UCSD-AML1 (cell line): ENCODE measurements at regions not wholly inside any gene's neighbourhood (a gene's known extent, or its start where the extent isn't known, plus 50 kb on each side); places are given as distances from the start of the nearest gene placed in this dataset.
"Not testable (repeated sequence)": the region's sequence is repeated elsewhere in the genome, so short reads cannot be mapped to it uniquely, and the experiment has no call there.

Source experiments
- DNase-seq: peaks from one replicate; lab custom pipeline; 2025; ENCODE audit not compliant: unreplicated experiment; lab: John Stamatoyannopoulos, UW

DNA sequence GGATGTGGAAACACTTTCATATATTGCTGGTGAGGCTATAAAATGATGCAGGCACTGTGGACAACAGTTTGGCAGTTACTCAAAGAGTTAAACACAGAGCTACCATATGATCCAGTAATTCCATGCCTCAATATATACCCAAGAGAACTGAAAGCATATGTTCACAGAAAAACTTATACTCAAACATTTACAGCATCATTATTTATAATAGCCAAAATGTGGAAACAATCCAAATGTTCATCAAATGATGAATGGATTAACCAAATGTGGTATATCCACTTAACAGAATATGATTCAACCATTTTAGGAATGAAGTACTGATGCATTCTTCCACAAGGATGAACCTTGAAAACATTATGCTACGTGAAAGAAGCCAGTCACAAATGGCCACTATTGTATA lies 603.8 kb downstream of the IQCM start:
- no peak for DNase-seq

DNA sequence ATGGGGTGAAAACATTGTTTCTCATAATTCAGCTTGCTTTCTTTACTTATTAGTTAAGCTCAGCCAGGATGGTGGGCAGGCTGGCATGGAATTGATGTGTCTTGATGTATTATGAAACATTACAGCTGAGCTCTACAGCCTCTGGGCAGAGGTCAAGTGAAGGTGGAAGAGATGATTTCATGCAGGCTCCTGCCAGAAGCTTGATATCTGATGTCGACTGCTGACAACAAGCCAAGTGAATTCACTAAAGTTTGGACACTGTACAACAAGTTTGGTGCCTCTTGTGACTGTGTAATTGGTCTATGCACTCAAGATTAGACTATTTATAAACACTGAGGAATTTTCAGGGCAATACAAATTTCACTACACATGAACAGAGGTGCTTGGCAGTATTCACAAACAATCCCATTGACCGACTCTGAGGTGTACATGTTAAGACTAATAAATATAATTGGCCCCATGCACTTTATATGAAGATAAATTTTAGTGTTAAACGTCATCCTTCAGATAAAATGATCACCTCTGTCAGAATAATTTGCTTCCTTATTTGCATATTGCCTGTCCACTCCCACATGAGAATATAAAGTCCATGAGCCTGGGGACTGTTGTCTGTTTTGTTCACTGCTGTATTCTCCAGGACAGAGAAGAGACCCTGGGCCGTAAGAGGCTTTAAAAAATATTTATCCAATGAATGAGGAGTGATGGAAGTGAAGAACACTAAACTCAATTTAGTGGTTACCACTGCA lies 612.2 kb downstream of the IQCM start:
- DNase-seq = no peak

DNA sequence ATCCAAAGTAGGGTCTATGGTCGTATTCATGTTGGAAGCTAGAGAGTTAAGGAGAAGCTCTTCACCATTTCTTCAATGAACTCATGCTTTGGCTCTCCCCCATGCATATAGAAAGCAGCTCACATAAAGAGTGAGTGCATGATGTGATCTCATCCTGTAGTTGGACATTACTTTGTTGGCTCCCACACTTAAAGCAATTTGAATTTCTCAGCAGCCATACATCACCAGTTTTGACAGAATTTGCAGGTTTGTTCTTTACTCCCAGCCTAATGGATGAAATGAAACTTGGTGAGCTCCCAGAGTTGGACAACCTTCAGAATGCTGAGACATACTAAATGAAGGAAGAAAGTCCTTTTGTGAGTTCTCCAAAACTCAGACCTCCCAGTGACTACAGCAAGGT lies 613.5 kb downstream of the IQCM start:
- DNase-seq = no peak

DNA sequence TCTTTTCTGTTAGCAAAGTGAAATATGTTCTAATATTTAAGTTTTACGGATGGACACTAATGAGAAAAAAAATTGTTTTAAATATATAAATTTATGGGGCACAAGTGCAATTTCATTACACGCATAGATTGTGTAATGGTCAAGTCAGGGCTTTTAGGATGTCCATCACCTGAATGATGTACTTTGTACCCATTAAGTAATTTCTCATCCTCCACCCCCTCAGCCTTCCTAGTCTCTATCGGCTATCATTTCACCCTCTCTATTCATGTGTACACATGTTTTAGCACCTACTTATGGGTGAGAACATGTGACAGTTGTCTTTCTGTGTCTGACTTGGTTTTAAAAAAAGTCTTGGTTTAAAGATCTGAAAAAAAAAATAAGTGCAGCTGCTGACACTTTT lies 616.0 kb downstream of the IQCM start:
- no peak for DNase-seq

DNA sequence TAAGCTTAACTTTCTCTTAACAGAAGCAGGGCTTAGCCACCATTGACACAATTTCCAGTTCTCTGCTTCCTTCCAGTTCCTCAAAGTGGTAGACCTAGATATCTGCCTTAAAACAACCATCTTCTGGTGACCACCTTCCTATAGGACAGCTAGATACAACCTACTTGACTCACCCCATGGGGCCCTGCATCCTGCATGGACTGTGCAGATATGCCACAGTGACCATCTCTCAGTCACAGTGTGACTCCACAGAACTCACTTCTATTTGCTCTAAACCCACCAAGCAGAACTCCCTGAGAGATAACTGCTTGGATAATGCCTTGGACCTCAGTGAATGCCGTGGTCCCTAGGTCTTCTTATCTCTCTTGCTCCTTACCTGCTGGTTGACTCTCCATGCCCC lies 621.6 kb downstream of the IQCM start:
- DNase-seq = no peak

DNA sequence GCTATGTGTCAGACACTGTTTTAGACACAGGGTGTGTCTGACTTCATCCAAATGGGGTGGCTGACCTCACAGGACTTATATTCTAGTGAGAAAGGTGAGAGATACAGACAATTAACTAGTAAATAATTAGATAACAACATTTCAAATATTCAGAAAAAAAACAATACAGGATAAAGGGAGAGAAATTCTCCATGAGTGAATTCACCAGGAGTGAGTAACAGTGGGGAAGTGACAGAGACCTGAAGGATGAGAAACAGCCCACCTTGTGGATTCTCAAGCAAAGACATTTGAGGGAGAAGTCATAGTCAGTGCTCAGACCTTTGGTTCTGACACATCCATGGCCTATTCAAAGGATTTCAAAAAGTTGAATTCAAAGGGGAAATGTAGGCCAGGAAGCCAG lies 627.9 kb downstream of the IQCM start:
- DNase-seq = no peak

DNA sequence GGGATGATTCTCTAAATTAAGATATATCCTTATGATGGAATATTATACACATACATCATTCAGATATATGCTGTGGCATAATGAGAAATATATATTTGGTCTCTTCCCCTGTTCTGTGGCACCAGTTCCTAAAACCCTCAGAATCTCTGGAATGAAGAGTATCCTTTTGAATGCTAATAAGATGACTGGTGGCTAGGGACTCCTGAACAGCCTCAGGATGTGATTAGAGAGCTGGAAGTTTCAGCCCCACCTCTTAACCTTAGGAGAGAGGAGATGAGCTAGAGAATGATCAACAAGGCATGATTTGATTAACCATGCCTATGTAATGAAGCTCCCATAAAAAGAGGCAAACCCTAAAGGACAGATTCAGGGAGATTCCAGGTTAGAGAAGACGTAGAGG lies 632.0 kb downstream of the IQCM start:
- DNase-seq = no peak

DNA sequence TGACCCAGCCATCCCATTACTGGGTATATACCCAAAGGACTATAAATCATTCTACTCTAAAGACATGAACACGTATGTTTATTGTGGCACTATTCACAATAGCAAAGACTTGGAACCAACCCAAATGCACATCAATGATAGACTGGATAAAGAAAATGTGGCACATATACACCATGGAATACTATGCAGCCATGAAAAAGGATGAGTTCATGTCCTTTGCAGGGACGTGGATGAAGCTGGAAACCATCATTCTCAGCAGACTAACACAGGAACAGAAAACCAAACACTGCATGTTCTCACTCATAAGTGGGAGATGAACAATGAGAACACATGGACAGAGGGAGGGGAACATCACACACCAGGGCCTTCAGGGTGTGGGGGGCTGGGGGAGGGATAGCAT lies 634.2 kb downstream of the IQCM start:
- DNase-seq = not testable (repeated sequence)

DNA sequence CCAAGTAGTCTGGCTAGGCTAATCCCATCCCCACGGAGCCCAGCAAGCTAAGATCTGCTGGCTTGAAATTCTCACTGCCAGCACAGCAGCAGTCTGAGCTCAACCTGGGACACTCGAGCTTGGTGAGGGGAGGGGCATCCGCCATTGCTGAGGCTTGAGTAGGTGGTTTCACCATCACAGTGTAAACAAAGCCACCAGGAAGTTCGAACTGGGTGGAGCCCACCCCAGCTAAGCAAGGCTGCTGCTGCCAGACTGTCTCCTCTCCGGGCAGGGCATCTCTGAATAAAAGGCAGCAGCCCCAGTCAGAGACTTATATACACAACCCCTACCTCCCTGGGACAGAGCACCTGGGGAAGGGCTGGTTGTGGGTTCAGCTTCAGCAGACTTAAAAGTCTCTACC lies 639.6 kb downstream of the IQCM start:
- DNase-seq = no peak

DNA sequence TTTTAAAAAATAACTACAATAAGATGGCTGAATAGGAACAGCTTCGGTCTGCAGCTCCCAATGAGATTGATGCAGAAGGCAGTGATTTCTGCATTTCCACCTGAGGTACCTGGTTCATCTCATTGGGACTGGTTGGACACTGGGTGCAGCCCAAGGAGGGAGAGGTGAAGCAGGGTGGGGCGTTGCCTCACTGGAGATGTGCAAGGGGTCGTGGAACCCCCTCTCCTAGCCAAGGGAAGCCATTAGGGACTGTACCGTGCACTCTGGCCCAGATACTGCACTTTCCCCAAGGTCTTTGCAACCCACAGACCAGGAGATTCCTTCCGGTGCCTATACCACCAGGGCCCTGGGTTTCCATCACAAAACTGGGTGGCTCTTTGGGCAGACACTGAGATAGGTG lies 640.1 kb downstream of the IQCM start:
- DNase-seq = no peak

DNA sequence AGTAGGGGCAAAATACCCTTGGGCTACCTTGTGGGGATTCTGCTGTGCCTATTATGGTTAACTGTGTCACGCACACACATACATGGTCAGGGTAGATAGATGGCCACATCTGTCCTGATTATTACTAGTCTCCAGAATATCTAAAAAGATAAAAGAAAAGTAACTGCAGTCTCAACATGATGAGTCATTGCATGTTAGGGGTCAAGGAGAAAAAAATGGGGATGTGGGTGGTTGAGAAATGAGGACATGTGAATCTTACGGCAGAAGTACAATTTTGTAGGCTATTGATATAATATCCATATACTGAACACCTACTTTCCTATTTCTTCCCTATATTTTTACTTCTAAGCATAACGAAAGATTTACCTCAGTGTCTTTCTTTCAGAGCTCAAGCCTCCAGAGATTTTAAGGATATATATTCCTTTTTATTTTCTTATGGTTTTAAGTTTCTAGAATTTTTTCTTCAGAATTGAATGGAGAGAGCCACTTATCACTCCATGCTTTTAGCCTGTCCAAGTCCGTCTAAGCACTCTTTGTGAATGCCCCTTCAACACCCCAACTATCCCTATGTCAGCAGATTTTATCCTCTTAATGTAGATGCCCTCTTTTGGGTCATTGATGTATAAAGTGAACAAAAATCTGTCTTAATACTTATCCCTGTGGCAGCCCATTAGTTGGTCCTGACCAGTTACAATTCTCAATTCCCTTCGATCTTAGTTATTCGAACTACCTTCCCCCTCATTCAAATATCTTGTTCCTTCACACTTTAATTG lies 642.2 kb downstream of the IQCM start:
- no peak for DNase-seq

DNA sequence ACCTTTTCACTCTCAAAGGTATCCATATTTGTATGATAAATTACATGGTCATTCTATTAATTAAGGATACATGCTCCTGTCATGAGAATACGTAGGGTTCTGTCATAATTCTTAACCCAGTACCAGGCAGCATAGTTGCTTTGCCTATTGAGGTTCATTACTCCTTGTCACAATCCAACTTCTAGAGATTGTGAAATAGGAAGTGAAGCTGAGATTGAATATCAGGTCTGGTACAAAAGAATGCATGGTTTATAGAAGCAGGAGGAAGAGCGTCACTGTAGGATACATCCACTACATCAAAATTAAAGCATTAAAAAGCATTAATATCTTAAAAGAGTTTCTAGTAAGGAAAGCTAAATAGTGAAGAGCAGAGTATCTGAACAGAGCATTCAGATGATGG lies 647.0 kb downstream of the IQCM start:
- no peak for DNase-seq

DNA sequence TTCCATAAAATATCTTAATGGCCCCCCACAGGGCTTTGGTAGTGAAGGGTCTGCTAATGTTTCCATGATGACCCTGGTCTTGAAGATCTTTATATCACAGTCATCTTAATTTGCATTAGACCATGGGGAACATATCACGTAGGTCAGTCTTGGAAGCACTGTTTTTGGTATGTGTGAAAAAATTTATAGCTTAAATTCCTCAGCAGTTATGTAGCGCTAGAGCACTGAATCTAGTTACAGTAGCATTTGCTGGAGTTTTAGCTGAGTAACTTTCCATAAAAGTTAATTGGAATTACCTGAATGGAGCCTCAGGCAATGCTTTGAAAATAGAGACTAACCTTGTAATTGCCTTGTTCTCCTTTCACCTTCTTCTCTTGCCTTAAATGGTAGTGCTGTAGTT lies 648.8 kb downstream of the IQCM start:
- no peak for DNase-seq

DNA sequence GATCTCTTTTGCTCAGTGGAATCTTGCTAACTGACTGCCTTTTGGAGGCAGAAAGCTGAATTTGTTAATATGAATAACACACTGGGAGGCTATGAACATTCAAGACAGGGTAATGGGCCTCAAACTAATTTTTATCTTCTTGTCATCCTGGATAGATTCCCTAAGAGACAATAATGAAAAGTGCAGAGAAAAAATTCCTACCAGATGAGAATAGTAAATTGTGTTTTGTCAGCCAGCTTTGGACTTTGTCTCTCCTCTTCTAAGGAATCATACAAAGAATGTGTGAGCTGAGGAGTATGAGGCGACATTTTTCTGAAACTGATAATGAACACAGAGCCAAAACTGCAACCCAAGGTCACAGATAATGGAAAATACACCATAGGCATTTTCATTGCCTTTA lies 649.3 kb downstream of the IQCM start:
- DNase-seq = no peak

DNA sequence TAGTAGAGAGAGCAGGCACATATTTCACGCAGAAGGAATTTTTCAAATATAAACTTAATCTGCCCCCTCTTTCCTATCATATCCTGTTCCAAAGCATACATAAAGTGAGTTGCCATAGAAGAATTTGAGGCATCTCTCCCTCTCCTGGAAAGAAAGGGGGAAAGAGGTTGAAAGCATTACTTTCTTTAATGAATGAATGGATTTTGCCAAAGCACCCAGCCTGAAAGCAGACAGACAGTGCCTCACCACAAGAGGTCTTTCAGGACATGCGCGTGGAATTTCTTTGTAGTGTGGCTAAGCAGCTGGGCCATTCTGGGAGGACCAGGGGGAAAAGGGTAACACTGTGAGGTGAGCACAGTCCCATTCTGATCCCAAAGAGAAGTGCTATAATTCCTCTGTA lies 651.4 kb downstream of the IQCM start:
- DNase-seq = no peak

DNA sequence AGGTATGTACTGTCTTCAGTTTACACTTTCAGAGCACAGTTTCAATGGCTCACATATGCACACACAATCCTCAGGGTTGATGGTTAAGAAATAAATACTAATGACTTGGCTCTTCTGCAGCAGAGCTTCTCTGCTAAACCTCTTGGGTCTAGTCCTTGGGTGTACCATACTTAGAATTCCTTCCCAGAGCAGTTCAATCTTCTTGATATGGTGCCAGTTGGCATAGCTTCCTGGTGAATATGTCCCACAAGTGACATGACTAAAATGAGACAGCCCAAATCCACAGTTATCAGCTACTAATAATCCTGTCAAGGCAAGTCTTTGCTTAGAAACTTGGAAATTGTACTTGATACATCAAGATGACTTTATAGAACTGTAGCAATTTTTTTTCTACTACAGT lies 654.4 kb downstream of the IQCM start:
- DNase-seq = no peak

DNA sequence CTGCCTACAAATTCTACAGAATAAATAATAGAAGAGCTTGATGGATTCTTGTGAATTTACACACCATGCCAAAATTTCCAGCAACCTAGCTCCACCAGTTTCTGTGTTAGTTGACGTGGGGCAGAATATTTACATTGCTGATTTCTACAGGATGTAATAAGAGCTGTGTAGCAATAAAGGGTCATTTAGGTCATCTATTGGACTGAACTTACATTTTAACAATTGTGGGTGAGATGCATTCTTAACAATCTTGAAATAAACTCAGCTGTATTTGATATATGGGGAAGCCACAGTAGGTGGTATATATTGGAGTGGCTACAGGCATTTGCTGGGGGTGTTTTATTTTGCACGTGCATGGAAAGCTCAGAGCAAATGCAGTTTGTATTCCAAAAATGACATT lies 655.3 kb downstream of the IQCM start:
- no peak for DNase-seq

DNA sequence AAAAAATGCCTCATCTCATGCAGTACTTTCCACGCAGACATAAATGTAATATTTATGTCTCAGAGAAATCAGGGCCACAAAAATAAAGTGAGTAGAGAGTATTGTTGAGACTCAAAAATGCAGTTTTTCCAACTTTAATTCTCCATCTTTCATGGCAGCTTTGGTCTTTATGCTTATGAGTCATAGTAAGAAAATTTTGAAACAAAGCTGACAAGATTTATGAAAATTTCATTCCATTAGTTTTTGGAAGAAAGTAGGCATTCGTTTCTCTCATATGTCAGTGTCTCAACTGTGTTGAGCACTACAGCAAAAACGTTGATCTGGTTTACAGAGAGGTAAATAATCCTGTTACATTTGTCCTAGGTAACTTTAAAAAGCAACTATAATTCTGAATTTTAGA lies 656.8 kb downstream of the IQCM start:
- no peak for DNase-seq

DNA sequence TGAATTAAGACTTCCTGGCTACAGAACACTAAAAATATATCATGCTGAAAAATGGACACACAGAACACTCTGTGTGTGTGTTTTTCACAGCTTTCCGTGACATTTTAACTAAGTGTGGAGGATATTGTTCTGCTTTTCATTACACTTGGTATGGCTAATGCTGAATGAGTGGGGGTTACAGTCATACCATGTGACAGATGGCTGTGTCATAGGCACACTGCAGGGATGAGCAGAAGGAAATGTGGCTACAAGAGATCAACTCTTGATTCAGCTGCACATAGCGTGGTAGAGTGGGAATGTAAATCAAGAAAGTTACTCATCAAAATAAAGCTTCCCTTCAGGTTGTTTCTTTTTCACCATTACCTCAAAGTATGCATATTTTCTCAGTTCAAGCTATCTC lies 669.8 kb downstream of the IQCM start:
- DNase-seq = no peak

DNA sequence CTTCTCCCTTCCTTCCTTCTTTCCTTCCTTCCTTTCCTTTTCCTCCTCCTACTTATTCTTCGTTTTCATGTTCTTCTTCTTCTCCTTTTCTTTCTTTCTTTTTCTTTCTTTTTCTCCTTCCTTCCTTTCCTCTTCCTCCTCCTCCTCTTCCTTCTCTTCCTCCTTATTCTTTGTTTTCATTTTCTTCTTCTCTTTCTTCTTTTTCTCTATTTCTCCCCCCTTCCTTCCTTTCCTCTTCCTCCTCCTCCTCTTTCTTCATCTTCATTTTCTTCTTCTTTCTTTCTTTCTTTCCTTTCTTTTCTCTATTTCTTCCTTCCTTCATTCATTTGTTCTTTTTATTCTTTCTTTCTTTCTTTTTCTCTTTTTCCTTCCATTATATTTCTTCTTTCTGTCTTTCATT lies 671.6 kb downstream of the IQCM start:
- no peak for DNase-seq

DNA sequence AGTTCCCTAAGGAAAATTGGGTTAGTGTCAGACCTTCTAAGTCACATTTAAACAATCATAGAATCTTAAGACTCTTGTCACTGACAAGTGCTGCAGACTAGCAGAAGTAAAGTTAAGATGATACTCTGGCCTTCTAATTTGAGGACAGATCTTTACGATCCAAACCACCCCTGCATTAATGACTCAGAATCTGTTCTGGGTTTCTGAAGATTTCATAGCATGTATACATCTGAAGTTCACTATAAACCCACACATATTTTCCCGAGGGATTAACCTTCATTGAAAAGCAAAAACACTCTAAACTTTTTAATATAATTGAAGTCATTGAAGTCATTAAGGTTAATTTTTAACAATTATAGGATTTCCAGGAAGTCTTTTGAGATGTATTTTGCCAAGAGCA lies 674.3 kb downstream of the IQCM start:
- DNase-seq = no peak

DNA sequence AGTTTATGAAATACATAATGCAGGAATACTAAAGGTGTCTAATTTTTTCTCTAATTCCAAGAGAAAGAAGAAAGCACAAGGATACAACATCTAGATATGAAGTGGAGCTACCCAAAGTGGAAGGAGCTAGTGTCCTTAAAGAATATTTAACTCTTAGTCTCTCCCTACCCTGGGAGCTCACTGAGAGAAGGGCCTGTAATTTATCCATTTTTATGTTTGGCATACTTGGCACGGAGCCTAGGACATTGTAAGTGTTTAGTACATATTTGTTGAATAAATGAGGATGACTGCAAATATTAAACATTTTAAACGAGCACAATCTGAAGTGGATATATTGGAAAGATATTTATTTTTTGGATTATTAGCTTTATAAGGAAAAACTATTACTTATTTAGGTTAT lies 674.8 kb downstream of the IQCM start:
- no peak for DNase-seq
